HepG2 (cell line): ENCODE measurements at regions not wholly inside any gene's neighbourhood (a gene's known extent, or its start where the extent isn't known, plus 50 kb on each side); places are given as distances from the start of the nearest gene placed in this dataset.

ENCODE experiments used
- GLI4 ChIP-seq: sonication (generic); formaldehyde crosslinking; IDR thresholded peaks from 2 replicates; pipeline ENCODE4 v1.5.1; 2020; ENCODE audit warnings: missing genetic modification reagents, mild to moderate bottlenecking, moderate library complexity, borderline replicate concordance
- IKZF1 ChIP-seq: fragments of 450-650 bp; IDR thresholded peaks from 2 replicates; pipeline ENCODE4 v1.7.1; 2016
- MXI1 ChIP-seq: IDR thresholded peaks from 3 replicates; pipeline ENCODE4 v1.6.1; 2012; ENCODE audit warnings: low read depth, low read length, inconsistent platforms, borderline replicate concordance
- POGZ ChIP-seq: sonication (generic); formaldehyde crosslinking; IDR thresholded peaks from 2 replicates; pipeline ENCODE4 v1.4.0; 2020; ENCODE audit warnings: mild to moderate bottlenecking, missing genetic modification reagents
- SIN3A ChIP-seq: IDR thresholded peaks from 2 replicates; pipeline ENCODE4 v1.6.1; 2011; ENCODE audit warnings: low read depth, mild to moderate bottlenecking, control low read depth, low read length, borderline replicate concordance
- SOX6 ChIP-seq, 2 experiments: fragments of 450-650 bp in 1 of 2; sonication (generic) in 1 of 2; formaldehyde crosslinking in 1 of 2; IDR thresholded peaks; 2 replicates each; pipeline versions ENCODE4 v1.4.0 to v1.6.1; 2017 to 2020; ENCODE audit warnings: antibody characterized with exemption in 1 of 2, mild to moderate bottlenecking in 1 of 2, missing genetic modification reagents in 1 of 2
- ZBTB7B ChIP-seq: sonication (generic); formaldehyde crosslinking; IDR thresholded peaks from 2 replicates; pipeline ENCODE4 v1.4.0; 2020; ENCODE audit warnings: missing genetic modification reagents
- ZNF33A ChIP-seq: sonication (generic); formaldehyde crosslinking; IDR thresholded peaks from 2 replicates; pipeline ENCODE4 v1.5.1; 2020; ENCODE audit warnings: missing genetic modification reagents, mild to moderate bottlenecking, moderate library complexity, borderline replicate concordance
- ZNF44 ChIP-seq: sonication (generic); formaldehyde crosslinking; IDR thresholded peaks from 2 replicates; pipeline ENCODE4 v1.5.1; 2020; ENCODE audit warnings: mild to moderate bottlenecking, missing genetic modification reagents
- TF ChIP-seq, protein P1 (sequence below): sonication (generic); formaldehyde crosslinking; IDR thresholded peaks from 2 replicates; pipeline ENCODE4 v1.9.0; 2021; ENCODE audit warnings: missing genetic modification reagents, mild to moderate bottlenecking, borderline replicate concordance
- TF ChIP-seq, protein P2 (sequence below): sonication (generic); formaldehyde crosslinking; IDR thresholded peaks from 2 replicates; pipeline ENCODE4 v1.8.1; 2023; ENCODE audit warnings: mild to moderate bottlenecking, missing genetic modification reagents
- TF ChIP-seq, protein P3 (sequence below): fragments of 450-650 bp; IDR thresholded peaks from 2 replicates; pipeline ENCODE4 v1.6.1; 2017; ENCODE audit warnings: mild to moderate bottlenecking

DNA sequence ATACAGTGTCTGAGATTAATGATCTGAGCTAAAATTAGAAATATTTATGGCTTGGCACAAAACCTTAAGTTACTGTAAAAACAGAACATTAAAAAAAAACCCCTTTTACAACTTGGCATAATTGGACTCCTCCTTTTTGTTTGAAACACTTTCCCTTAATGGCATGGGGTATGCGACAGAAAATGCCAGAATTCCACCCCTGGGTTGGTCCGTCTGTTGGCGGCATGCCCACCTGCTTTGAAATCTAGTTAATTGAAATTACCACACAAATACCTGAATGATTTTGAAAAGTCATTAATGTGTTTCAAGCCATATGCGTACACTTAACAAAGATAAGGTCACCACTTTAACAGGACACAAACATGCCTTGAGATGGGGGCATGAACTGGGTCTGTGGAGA, 175.1 kb upstream of the FOXQ1 start (continued):
- TF ChIP-seq SOX6 (IDR thresholded peaks at IDR 0.05) (no peak), SOX6 (CRISPR knock-in tag; IDR thresholded peaks at IDR 0.05) (no peak), POGZ (CRISPR knock-in tag) (no peak), IKZF1 (no peak), ZBTB7B (CRISPR knock-in tag) (no peak), ZNF33A (no peak), GLI4 (CRISPR knock-in tag) (no peak), ZNF44 (CRISPR knock-in tag) (no peak), SIN3A (no peak), MXI1 (no peak)
- TF ChIP-seq, protein P1, sequence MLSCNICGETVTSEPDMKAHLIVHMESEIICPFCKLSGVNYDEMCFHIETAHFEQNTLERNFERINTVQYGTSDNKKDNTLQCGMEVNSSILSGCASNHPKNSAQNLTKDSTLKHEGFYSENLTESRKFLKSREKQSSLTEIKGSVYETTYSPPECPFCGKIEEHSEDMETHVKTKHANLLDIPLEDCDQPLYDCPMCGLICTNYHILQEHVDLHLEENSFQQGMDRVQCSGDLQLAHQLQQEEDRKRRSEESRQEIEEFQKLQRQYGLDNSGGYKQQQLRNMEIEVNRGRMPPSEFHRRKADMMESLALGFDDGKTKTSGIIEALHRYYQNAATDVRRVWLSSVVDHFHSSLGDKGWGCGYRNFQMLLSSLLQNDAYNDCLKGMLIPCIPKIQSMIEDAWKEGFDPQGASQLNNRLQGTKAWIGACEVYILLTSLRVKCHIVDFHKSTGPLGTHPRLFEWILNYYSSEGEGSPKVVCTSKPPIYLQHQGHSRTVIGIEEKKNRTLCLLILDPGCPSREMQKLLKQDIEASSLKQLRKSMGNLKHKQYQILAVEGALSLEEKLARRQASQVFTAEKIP (CRISPR knock-in tag) = no peak
- TF ChIP-seq, protein P2, sequence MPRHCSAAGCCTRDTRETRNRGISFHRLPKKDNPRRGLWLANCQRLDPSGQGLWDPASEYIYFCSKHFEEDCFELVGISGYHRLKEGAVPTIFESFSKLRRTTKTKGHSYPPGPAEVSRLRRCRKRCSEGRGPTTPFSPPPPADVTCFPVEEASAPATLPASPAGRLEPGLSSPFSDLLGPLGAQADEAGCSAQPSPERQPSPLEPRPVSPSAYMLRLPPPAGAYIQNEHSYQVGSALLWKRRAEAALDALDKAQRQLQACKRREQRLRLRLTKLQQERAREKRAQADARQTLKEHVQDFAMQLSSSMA (CRISPR knock-in tag) = no peak
- TF ChIP-seq, protein P3, sequence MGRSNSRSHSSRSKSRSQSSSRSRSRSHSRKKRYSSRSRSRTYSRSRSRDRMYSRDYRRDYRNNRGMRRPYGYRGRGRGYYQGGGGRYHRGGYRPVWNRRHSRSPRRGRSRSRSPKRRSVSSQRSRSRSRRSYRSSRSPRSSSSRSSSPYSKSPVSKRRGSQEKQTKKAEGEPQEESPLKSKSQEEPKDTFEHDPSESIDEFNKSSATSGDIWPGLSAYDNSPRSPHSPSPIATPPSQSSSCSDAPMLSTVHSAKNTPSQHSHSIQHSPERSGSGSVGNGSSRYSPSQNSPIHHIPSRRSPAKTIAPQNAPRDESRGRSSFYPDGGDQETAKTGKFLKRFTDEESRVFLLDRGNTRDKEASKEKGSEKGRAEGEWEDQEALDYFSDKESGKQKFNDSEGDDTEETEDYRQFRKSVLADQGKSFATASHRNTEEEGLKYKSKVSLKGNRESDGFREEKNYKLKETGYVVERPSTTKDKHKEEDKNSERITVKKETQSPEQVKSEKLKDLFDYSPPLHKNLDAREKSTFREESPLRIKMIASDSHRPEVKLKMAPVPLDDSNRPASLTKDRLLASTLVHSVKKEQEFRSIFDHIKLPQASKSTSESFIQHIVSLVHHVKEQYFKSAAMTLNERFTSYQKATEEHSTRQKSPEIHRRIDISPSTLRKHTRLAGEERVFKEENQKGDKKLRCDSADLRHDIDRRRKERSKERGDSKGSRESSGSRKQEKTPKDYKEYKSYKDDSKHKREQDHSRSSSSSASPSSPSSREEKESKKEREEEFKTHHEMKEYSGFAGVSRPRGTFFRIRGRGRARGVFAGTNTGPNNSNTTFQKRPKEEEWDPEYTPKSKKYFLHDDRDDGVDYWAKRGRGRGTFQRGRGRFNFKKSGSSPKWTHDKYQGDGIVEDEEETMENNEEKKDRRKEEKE = no peak
